ENCODE measurements at regions not wholly inside any gene's neighbourhood (a gene's known extent, or its start where the extent isn't known, plus 50 kb on each side); places are given as distances from the start of the nearest gene placed in this dataset.

GRCh38 chr6:7033202-7033601, 74.6 kb upstream of the RREB1 start:
- no peaks in the 10 kb centered on the region for H3K27me3 ChIP-seq (ENCODE audit: insufficient read depth, poor library complexity, severe bottlenecking)
- no peak overlapping the region for H3K27ac ChIP-seq (ENCODE audit: poor library complexity, severe bottlenecking)
- no peak for TF ChIP-seq CTCF (IDR thresholded peaks at IDR 0.05; ENCODE audit: poor library complexity, severe bottlenecking)
- no peaks in the 10 kb centered on the region for H3K4me1 ChIP-seq (ENCODE audit: insufficient read depth, poor library complexity, severe bottlenecking)
- ATAC-seq (ENCODE audit: low read depth) (no peak), DNase-seq (ENCODE audit: low spot score) (no peak)
- no peak overlapping the region for H3K4me3 ChIP-seq (ENCODE audit: severe bottlenecking)
- no peaks in the 10 kb centered on the region for H3K9me3 ChIP-seq (ENCODE audit: severe bottlenecking)
- no peaks in the 10 kb centered on the region for H3K36me3 ChIP-seq (ENCODE audit: low read depth)

- TF ChIP-seq CTCF (IDR thresholded peaks at IDR 0.05; ENCODE audit: poor library complexity, severe bottlenecking), result no peak
- Histone ChIP-seq H3K4me1 (ENCODE audit: insufficient read depth, poor library complexity, severe bottlenecking) (no peaks in the 10 kb centered on the region), H3K27ac (ENCODE audit: poor library complexity, severe bottlenecking) (no peak overlapping the region), H3K36me3 (ENCODE audit: low read depth) (no peaks in the 10 kb centered on the region), H3K9me3 (ENCODE audit: severe bottlenecking) (no peaks in the 10 kb centered on the region), H3K27me3 (ENCODE audit: insufficient read depth, poor library complexity, severe bottlenecking) (no peaks in the 10 kb centered on the region), H3K4me3 (ENCODE audit: severe bottlenecking) (no peak overlapping the region)
- DNase-seq (ENCODE audit: low spot score) (no peak), ATAC-seq (ENCODE audit: low read depth) (no peak)
Measured at GRCh38 chr6:7034055-7034454, 73.7 kb upstream of the RREB1 start.

- H3K9me3 ChIP-seq (ENCODE audit: severe bottlenecking), result no peaks in the 10 kb centered on the region
- no peak overlapping the region for H3K27ac ChIP-seq (ENCODE audit: poor library complexity, severe bottlenecking)
- H3K27me3 ChIP-seq (ENCODE audit: insufficient read depth, poor library complexity, severe bottlenecking), result no peaks in the 10 kb centered on the region
- DNase-seq (ENCODE audit: low spot score), result no peak
- TF ChIP-seq CTCF (IDR thresholded peaks at IDR 0.05; ENCODE audit: poor library complexity, severe bottlenecking), result no peak
- H3K4me1 ChIP-seq (ENCODE audit: insufficient read depth, poor library complexity, severe bottlenecking), result no peaks in the 10 kb centered on the region
- no peaks in the 10 kb centered on the region for H3K36me3 ChIP-seq (ENCODE audit: low read depth)
- no peak for ATAC-seq (ENCODE audit: low read depth)
- H3K4me3 ChIP-seq (ENCODE audit: severe bottlenecking), result no peak overlapping the region
Measured at GRCh38 chr6:7035837-7036249, 71.9 kb upstream of the RREB1 start.

GRCh38 chr6:7041511-7042026, 66.2 kb upstream of the RREB1 start:
- ATAC-seq (ENCODE audit: low read depth) (no peak), DNase-seq (ENCODE audit: low spot score) (no peak)
- H3K4me1 ChIP-seq (ENCODE audit: insufficient read depth, poor library complexity, severe bottlenecking), result peaks cover 4% of the 10 kb centered on the region
- no peak overlapping the region for H3K4me3 ChIP-seq (ENCODE audit: severe bottlenecking)
- no peaks in the 10 kb centered on the region for H3K27me3 ChIP-seq (ENCODE audit: insufficient read depth, poor library complexity, severe bottlenecking)
- no peaks in the 10 kb centered on the region for H3K9me3 ChIP-seq (ENCODE audit: severe bottlenecking)
- H3K27ac ChIP-seq (ENCODE audit: poor library complexity, severe bottlenecking), result no peak overlapping the region
- H3K36me3 ChIP-seq (ENCODE audit: low read depth), result no peaks in the 10 kb centered on the region
- TF ChIP-seq CTCF (IDR thresholded peaks at IDR 0.05; ENCODE audit: poor library complexity, severe bottlenecking), result no peak

- Histone ChIP-seq H3K4me3 (ENCODE audit: severe bottlenecking) (no peak overlapping the region), H3K36me3 (ENCODE audit: low read depth) (no peaks in the 10 kb centered on the region), H3K27me3 (ENCODE audit: insufficient read depth, poor library complexity, severe bottlenecking) (no peaks in the 10 kb centered on the region), H3K9me3 (ENCODE audit: severe bottlenecking) (no peaks in the 10 kb centered on the region), H3K27ac (ENCODE audit: poor library complexity, severe bottlenecking) (no peak overlapping the region), H3K4me1 (ENCODE audit: insufficient read depth, poor library complexity, severe bottlenecking) (peaks cover 4% of the 10 kb centered on the region)
- ATAC-seq (ENCODE audit: low read depth) (no peak), DNase-seq (ENCODE audit: low spot score) (no peak)
- no peak for TF ChIP-seq CTCF (IDR thresholded peaks at IDR 0.05; ENCODE audit: poor library complexity, severe bottlenecking)
Measured at GRCh38 chr6:7042056-7042653, 65.6 kb upstream of the RREB1 start.

Data from RWPE2 (cell line).